Upper lobe of left lung (tissue), 4 donors: ENCODE measurements at regions not wholly inside any gene's neighbourhood (a gene's known extent, or its start where the extent isn't known, plus 50 kb on each side); places are given as distances from the start of the nearest gene placed in this dataset.

ENCODE experiments used
- CTCF ChIP-seq, 6 experiments: fragments of 450-650 bp in 4 of 6; fragments of 200-600 bp in 2 of 6; sonication (generic) in 2 of 6; IDR thresholded peaks; one replicate each; pipeline ENCODE4 v1.5.1; 2016 to 2019; ENCODE audit warnings: antibody characterized with exemption in 6 of 6
- POLR2A ChIP-seq, 4 donors: fragments of 450-650 bp; IDR thresholded peaks; one replicate each; pipeline ENCODE4 v1.5.1; 2016 to 2017; ENCODE audit warnings: antibody characterized with exemption in 4 of 4, mild to moderate bottlenecking in 2 of 4

GRCh38 chr16:85375282-85375681, 237.8 kb upstream of the GSE1 start:
- TF ChIP-seq POLR2A (IDR thresholded peaks at IDR 0.05) (no peak), CTCF (IDR thresholded peaks at IDR 0.05) (no peak)
